ENCODE measurements at regions not wholly inside any gene's neighbourhood (a gene's known extent, or its start where the extent isn't known, plus 50 kb on each side); places are given as distances from the start of the nearest gene placed in this dataset.

DNA sequence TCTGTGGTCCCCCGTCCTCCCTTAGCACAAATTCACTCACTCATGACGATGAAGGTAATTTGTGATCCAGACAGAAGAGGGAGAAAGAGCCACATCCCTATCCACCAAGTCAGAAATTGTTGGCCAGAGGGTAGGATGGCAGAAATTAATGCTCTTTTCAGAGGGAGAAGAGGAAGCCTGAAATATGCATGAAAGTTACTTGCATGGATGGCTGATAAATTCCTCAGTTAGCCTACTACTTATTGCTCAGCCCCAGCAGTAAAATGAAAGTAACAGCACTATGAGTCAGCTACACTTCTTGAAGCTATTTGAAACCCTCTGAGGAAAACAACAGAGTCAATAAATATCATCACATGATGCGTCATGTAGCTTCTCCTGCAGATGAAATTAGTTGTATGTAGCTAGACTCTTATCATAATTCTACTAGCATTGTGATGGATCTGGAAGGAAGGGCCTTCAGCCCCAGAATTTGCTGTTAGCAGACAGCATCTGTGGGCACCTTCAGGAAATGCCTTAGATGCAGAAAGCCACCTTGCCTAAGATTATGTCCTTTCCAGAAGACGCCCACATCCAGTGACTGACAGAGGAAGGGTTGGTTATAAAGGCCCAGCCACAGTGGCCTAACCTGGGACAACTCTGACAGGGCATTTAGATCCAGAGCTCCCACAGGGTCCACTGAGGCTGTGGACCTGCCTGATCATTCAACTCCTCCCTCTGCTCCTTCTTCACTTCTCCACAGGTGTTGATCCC lies 81.2 kb upstream of the CCDC112 start:
- DNase-seq (ENCODE audit: low spot score) = peak; percentile 78

DNA sequence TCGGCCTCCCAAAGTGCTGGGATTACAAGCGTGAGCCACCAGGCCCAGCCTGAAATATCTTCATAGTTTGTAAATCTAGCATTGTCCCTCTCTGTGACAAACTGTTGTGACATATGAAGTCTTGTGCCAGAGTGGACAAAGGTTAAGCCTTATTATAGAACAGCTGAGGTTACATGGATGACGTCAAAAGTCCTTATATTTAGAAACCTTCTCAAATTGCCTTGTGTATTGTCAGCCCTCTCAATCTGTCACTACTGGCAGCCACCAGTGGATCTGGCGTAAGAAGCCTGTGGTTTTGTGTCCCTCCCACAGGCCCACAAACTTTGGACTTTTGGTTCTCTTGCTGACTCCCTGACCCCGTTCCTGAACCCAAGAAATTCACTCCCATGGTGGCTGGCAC lies 79.4 kb upstream of the CCDC112 start:
- no peak for DNase-seq (ENCODE audit: low spot score)

DNA sequence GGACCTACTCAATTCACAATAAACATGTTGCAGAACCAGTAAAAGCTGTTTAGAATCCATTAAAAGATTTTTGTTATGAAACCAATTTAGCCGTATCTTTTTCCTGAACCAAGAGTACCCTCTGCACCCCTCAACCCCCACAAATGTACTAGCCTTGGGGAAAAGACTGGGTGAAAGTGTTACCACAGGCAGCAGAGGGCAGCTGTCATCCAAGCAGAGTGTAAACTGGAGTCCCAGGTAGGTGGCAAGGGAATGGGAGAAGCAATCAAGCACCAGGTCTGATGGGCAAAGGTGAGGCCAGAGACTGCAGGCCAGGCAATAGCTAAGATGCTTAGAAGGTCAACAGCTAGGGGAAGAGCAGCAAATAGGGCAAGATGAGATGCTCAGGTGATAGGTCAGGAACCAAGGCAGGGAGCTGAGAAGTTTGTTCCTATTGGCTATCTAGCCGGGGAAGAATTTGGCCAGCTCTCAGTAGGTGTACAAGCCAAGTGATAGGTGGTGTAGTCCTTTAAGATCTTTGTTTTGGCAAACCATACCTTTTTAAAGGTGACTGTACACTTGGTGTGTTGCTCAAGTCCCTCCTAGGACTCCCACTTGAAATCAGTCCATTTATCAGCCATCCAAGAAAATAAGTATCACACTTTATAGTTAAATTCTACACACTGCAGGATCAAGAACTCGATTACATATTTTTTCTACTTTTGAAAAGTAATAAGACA lies 77.8 kb upstream of the CCDC112 start:
- no peak for DNase-seq (ENCODE audit: low spot score)

DNA sequence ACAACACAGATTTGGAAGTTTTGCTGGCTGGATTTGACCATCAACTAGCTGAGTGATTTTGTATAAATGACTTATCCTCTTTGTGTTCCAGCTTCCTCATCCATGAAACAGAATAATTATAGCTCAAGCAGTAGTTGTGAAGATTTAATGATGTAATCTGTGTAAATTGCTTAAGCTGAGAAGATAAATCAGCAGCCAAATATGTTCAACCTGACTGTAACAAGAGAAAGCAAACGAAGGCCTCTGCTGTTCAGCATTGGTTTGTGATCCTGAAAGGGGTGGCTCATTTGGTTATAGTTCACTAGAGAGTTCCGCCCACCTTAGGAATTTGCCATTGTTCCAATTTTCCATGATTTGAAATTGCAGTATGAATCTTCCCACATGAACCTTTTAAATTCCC lies 75.7 kb upstream of the CCDC112 start:
- no peak for DNase-seq (ENCODE audit: low spot score)

DNA sequence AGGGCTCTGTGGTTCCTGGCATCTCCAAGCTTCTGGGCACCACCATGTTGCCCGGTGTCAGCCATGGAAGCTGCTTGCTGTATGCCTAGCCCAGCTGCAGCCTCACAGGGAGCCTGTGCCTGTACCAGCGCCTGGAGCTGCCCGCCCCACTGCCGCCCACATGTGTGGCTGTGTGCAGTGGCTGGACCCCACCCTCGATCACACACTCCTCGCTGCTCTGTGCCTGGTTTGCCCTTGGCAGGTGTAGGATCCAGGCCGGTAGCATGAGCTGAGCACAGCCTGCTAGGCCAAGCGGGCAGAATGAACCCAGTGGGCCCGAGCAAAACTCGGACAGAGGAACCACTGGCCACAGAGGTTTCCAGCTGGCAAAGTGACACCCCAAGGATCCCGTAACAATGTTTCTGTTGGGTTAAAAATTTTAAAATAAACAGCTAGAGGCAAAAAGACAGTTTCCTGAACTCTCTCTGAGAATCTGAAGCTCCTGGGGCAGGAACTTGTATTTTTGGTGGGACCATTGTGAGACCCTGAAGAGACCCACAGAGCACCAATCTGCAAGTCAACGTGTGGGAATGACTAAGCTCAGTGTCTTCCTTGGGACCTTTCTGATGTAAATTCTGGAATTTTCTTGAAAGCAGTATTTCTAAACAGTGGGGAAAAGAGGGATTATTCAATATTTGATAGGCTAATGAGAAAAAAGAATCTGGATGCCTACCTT lies 73.1 kb upstream of the CCDC112 start:
- DNase-seq (ENCODE audit: low spot score) = no peak

DNA sequence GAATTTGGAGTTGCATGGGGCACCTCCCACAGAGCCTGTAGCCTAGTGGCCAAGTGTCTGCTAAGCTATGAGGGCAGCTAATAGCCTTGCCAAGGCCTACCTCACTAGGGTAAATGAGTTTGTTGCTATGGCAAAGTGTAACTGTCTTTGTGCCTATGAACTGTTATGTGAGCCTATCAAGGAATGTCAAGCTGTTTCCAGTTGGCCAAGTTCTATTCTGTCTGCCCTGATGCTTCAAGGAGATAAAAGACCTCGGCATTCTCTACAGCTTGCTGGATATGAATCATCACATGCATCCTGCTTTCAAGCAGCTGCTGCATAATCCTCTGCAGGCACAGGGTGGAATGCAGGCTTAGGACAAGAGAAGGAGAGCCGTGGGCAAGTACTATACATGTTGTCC lies 69.8 kb upstream of the CCDC112 start:
- DNase-seq (ENCODE audit: low spot score) = peak; percentile 94

DNA sequence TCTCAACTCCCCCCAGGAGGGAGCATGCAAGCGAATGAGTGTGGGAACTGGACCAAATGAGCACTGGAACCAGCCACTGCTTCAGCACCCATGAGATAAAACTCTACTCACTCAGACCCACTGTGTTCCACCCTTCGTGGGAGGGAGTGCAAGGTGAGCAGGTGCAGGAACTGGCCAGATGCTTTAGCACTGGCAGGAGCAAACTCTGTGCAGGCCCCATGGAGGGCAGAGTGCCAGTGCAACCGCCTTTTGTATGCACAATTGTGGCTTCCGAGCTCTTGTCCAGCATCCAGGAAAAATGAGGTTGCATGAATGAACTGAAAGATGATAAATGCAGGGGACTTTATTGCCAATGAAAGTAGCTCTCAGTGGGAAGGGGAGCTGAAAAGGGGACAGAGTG lies 67.4 kb upstream of the CCDC112 start:
- no peak for DNase-seq (ENCODE audit: low spot score)

DNA sequence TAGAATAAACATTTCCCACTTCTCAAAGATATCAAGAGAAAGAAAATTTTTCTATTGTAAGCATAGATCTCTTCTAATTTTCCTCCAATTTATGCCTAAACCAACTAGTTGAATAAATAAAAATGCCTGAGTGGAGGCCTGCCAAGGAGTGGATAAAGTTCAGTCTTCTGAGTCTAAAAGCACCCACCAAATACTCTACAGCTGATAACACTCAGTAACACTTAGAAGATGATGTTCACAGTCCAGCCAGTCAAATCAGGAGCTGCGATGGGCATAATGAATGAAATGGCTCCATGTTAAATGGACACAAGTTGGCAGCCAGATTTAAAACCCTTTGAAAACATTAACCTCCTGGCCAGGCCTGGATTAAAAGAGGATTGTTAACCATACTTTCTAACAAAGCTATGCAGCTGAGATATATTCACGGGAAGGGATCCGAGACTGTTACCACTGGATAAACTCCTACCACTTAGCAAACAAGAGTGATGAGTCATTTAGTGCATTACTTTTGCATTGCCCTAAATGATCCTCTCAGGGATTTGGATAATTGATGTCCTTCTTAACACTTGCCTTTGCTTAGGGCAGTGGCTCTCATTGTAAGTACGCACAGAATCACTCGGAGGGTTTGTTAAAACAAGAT lies 63.7 kb upstream of the CCDC112 start:
- peak; percentile 53 for DNase-seq (ENCODE audit: low spot score)

DNA sequence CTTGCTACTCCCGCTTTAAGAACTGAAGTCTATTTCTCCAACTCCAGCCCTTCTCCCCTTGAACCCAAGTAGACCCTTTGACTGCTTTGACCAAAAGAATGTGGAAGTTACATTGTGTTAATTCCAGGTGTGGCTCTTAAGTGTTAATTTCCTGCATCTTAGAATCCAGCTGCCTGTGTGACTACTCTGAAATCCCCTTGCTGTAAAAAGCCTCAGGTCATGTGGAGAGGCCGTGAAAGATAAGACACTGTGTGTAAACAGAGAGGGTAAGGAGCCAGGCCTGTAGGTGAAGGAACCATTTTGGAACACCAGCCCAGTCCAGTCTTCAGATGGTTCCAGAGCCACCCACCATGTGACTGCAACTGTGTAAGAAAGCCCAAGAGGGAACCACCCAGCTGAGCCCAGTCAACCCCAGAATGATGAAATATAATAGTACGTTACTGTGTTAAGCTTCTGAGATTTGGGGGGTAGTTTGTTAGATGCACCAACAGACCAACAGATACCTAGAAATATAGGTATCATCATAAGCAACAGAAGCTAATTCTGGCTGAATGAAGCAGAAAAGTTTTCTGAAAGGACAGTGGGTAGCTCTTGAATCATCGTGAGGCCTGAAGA lies 59.4 kb upstream of the CCDC112 start:
- no peak for DNase-seq (ENCODE audit: low spot score)

DNA sequence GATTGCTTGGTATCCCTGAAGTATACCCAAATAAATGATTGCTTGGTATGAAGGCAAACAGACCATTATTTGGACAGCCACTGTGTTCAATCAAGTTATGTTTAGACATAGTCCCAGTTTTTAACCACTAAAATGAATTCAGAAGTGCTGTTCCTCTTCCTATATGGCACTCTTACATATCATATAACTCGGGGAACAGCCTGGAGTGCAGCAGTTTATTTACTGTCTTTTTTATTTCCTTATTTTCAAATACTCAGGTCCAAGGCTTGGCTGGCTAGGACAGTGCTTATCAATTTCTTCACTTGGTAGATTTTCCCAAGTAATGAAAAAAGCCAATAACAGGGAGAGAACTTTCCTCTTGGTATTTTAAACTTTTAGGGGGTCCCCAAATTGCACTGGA lies 58.6 kb upstream of the CCDC112 start:
- no peak for DNase-seq (ENCODE audit: low spot score)

DNA sequence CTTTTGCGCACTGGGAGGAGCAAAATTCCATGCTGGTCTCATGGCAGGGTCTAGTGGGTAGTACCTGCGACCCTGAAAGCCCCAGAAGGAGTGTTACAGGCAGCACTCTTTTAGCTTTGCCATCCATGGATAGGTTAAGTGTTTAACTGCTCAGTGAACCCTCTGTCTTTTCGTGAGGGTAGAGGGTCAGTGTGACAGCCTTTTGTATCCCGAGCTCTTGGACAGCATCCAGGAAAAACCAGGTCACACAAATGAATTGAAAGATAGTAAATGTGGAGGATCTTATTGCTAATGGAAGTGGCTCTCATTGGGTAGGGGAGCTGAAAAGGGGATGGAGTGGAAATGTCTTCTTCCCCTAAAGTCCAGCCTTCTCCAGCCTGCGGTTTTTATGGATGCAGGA lies 57.8 kb upstream of the CCDC112 start:
- no peak for DNase-seq (ENCODE audit: low spot score)

DNA sequence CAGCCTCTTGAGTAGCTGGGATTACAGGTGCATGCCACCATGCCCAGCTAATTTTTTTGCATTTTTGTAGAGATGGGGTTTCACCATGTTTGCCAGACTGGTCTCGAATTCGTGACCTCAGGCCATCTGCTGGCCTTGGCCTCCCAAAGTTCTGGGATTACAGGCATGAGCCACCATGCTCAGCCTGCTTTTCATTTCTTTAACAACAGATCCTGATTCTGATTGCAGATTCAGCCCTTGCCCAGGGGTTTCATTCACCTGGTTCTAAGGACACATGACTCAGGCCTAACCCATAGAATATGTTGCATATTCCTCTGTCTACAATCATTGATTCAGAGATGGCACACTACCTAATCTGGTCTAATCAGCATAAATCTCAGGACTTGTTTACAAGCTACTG lies 56.1 kb upstream of the CCDC112 start:
- DNase-seq (ENCODE audit: low spot score) = no peak

DNA sequence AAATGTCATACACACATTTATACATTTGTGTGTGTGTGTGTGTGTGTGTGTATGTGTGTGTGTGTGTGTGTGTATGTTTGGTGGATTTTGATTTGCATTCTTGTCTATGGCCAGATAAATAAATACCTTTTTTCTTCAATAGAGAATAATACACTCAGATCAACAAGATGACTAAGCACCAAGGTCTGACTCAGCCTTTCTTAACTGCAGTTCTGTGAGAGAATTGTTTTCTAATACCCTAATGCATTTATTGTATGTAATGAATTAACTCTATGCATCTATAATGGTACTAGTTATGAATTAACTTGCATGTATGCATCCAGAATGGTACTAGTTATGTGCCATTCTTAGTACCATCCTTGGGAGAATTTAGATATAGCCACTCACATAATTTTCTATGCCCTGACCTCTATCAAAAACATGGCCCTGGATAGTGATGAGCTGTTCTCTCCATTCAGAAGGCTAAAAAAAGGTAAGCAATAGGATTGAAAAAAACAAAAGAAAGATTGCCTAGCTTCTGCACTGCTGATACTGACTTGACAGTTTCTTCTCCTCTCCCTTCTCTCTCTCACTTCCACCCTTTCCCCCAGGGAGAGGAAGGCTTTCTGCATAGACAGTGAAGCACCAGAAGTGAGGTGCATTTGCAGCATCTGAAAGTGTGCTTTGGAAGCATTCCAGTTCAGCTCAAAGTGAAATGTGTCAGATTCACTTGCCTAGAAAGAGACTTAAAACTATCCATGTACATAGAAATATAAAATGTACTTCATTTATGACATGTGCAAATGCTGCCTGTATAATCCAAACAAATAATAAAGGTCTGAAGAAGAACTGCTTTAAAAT lies 55.1 kb upstream of the CCDC112 start:
- DNase-seq (ENCODE audit: low spot score) = peak; percentile 49

DNA sequence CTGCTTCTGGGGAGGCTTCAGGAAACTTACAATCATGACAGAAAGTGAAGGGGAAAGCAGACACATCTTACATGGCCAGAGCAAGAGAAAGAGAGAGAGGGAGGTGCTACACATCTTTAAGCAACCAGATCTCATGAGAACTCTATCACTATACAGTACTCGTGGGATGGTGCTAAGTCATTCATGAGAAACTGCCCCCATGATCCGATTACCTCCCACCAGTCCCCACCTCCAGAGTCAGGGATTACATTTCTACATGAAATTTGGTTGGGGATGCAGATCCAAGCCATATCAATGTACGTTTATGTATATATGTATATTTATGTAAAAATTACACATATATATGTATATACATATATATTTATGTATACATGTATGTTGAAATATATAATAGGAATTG lies 54.4 kb upstream of the CCDC112 start:
- DNase-seq (ENCODE audit: low spot score) = no peak

DNA sequence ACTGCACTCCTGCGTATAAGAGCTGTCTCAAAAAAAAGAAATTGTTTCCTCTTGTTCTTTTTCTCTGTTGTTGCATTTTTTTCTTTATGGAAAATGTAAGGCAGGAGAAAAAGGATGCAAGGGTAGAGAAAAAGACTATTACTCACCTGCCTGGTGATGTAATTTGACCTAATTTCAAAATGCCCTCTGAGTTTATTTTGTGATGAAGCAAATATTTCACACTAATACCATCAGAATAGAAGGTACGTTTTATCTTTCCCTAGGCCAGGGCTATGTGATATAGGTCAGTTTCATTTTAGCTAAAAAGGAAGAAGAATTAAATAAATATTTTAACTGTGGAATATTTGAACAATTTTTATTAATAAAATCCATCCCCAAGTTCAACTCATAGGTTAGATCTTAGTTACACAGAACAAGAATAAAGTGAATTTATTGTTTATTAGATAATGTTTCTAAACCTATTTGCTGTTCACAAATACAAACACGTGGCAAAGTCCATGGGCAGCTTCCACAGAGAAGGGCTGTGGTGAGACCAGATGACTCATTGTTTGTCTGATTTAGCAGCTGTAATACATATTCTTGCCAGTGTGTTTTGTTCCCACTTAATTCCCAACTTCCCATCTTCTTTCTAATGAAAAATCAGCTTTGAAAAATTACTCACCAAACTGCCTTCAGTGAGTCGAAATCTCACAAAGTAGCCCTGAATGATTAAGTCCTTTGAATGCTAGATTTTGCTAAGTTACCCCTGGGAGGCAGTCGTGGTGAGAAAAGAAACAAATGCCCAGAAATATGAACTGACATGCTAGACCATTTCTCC lies 52.8 kb upstream of the CCDC112 start:
- DNase-seq (ENCODE audit: low spot score) = peak; percentile 86

DNA sequence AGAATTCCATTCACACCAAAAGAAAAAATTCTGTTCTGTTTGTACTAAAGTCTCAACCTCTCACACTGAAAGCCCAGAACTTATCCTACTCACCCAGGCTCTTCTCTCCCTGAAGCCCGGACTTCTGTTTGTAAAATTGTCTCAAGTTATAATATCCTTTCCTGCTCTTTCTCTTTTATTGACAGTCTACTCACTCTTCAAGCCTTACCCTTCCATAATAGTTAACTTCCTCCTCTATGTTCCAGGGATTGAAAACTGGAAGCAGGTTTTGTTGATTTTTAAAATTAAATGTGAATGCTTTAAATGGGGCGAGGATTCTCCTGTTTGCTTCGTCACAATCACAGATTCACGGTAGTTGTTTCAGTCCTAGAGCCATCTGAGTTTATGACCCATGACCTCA lies 51.7 kb upstream of the CCDC112 start:
- DNase-seq (ENCODE audit: low spot score) = no peak
